H9 (cell line): ENCODE measurements at regions not wholly inside any gene's neighbourhood (a gene's known extent, or its start where the extent isn't known, plus 50 kb on each side); places are given as distances from the start of the nearest gene placed in this dataset.

ENCODE experiments used
- DNase-seq: peaks from one replicate; pipeline ENCODE4 v3.0.0-alpha.2; 2017
- H2AFZ ChIP-seq: one replicate; pipeline ENCODE4 v1.6.1; 2013; ENCODE audit warnings: mild to moderate bottlenecking, low read length, control low read depth, moderate library complexity
- H2AK5ac ChIP-seq: 2 replicates; pipeline ENCODE4 v1.6.1; 2013; ENCODE audit warnings: low read length, control low read depth, mixed read lengths; ENCODE audit not compliant: insufficient read length
- H2BK120ac ChIP-seq: one replicate; pipeline ENCODE4 v1.6.1; 2013; ENCODE audit warnings: low read depth, mild to moderate bottlenecking, low read length, control low read depth, inconsistent platforms; ENCODE audit not compliant: poor library complexity, severe bottlenecking
- H2BK12ac ChIP-seq: 2 replicates; pipeline ENCODE4 v1.6.1; 2013; ENCODE audit warnings: low read length, control low read depth, mixed read lengths, low read depth; ENCODE audit not compliant: insufficient read length
- H2BK15ac ChIP-seq: 2 replicates; pipeline ENCODE4 v1.6.1; 2013; ENCODE audit warnings: low read depth, low read length, control low read depth
- H2BK20ac ChIP-seq: one replicate; pipeline ENCODE4 v1.6.1; 2013; ENCODE audit warnings: low read depth, mild to moderate bottlenecking, low read length, control low read depth, inconsistent platforms; ENCODE audit not compliant: poor library complexity, severe bottlenecking
- H2BK5ac ChIP-seq: 2 replicates; pipeline ENCODE4 v1.6.1; 2013; ENCODE audit warnings: low read length, control low read depth, mixed read lengths; ENCODE audit not compliant: insufficient read length
- H3K14ac ChIP-seq: 2 replicates; pipeline ENCODE4 v1.6.1; 2013; ENCODE audit warnings: low read length, control low read depth; ENCODE audit not compliant: insufficient read depth
- H3K18ac ChIP-seq: 2 replicates; pipeline ENCODE4 v1.6.1; 2013; ENCODE audit warnings: low read depth, mild to moderate bottlenecking, mixed read lengths, low read length, control low read depth; ENCODE audit not compliant: insufficient read length
- H3K23ac ChIP-seq: 2 replicates; pipeline ENCODE4 v1.6.1; 2013; ENCODE audit warnings: low read length, control low read depth, mixed read lengths, low read depth; ENCODE audit not compliant: insufficient read length
- H3K23me2 ChIP-seq: 2 replicates; pipeline ENCODE4 v1.6.1; 2013; ENCODE audit warnings: low read depth, mild to moderate bottlenecking, mixed read lengths, low read length, control low read depth; ENCODE audit not compliant: insufficient read length, poor library complexity, severe bottlenecking
- H3K27ac ChIP-seq: 2 replicates; pipeline ENCODE4 v1.5.1; 2013; ENCODE audit warnings: low read length, control low read depth, mixed read lengths, low read depth; ENCODE audit not compliant: insufficient read length
- H3K27me3 ChIP-seq: 2 replicates; pipeline ENCODE4 v1.6.1; 2013; ENCODE audit warnings: low read length, control low read depth, inconsistent platforms; ENCODE audit not compliant: insufficient read depth
- H3K4ac ChIP-seq: 2 replicates; pipeline ENCODE4 v1.6.1; 2013; ENCODE audit warnings: low read depth, mild to moderate bottlenecking, control low read depth, inconsistent platforms, low read length, moderate library complexity
- H3K4me1 ChIP-seq: 2 replicates; pipeline ENCODE4 v1.6.1; 2013; ENCODE audit warnings: low read length, control low read depth, inconsistent platforms; ENCODE audit not compliant: insufficient read depth
- H3K4me2 ChIP-seq: 2 replicates; pipeline ENCODE4 v1.6.1; 2013; ENCODE audit warnings: low read length, control low read depth, mixed read lengths; ENCODE audit not compliant: insufficient read length, insufficient read depth
- H3K56ac ChIP-seq: 2 replicates; pipeline ENCODE4 v1.6.1; 2013; ENCODE audit warnings: low read depth, mild to moderate bottlenecking, mixed read lengths, low read length, control low read depth; ENCODE audit not compliant: insufficient read length
- H3K79me1 ChIP-seq: 2 replicates; pipeline ENCODE4 v1.6.1; 2013; ENCODE audit warnings: low read depth, mild to moderate bottlenecking, moderate library complexity, low read length, control low read depth, inconsistent platforms; ENCODE audit not compliant: insufficient read depth, poor library complexity, severe bottlenecking
- H3K79me2 ChIP-seq: 2 replicates; pipeline ENCODE4 v1.6.1; 2013; ENCODE audit warnings: low read length, control low read depth, inconsistent platforms; ENCODE audit not compliant: insufficient read depth
- H3K9ac ChIP-seq: 2 replicates; pipeline ENCODE4 v1.6.1; 2013; ENCODE audit warnings: low read length, control low read depth, mixed read lengths; ENCODE audit not compliant: insufficient read length; ENCODE audit errors: extremely low read depth
- H3K9me3 ChIP-seq: one replicate; pipeline ENCODE4 v1.6.1; 2013; ENCODE audit warnings: low read depth, low read length, inconsistent platforms; ENCODE audit not compliant: control insufficient read depth
- H3T11ph ChIP-seq: one replicate; pipeline ENCODE4 v1.6.1; 2013; ENCODE audit warnings: mild to moderate bottlenecking, low read length, control low read depth, inconsistent platforms
- H4K20me1 ChIP-seq: one replicate; pipeline ENCODE4 v1.6.1; 2013; ENCODE audit not compliant: control insufficient read depth, insufficient read length, insufficient read depth
- H4K5ac ChIP-seq: 2 replicates; pipeline ENCODE4 v1.6.1; 2013; ENCODE audit warnings: low read depth, mild to moderate bottlenecking, mixed read lengths, low read length, control low read depth; ENCODE audit not compliant: insufficient read length
- H4K8ac ChIP-seq: replicated peaks from 2 replicates; pipeline ENCODE4 v1.6.1; 2013; ENCODE audit warnings: low read length, control low read depth, mixed read lengths, low read depth; ENCODE audit not compliant: insufficient read length
- H4K91ac ChIP-seq: 2 replicates; pipeline ENCODE4 v1.6.1; 2013; ENCODE audit warnings: low read depth, mild to moderate bottlenecking, moderate library complexity, mixed read lengths, low read length, control low read depth; ENCODE audit not compliant: insufficient read length
- H3K27ac Mint-ChIP-seq, 3 experiments: 2 replicates in 2 of 3; 3 replicates in 1 of 3; pipeline ENCODE4 v1.8.0; 2020 to 2021; ENCODE audit warnings: mixed read lengths in 3 of 3, mild to moderate bottlenecking in 1 of 3, moderate library complexity in 1 of 3
- H3K27me3 Mint-ChIP-seq: 2 replicates; pipeline ENCODE4 v1.8.0; 2021; ENCODE audit warnings: low read depth, mild to moderate bottlenecking, moderate library complexity, mixed read lengths
- H3K36me3 Mint-ChIP-seq, 3 experiments: 2 replicates in 2 of 3; 3 replicates in 1 of 3; pipeline ENCODE4 v1.8.0; 2020 to 2021; ENCODE audit warnings: low read depth in 3 of 3, mixed read lengths in 3 of 3; ENCODE audit not compliant: insufficient read depth in 1 of 3
- H3K4me1 Mint-ChIP-seq, 2 experiments: 2 replicates each; pipeline ENCODE4 v1.8.0; 2020; ENCODE audit warnings: mixed read lengths in 2 of 2
- H3K4me3 Mint-ChIP-seq, 2 experiments: 2 replicates in 1 of 2; 3 replicates in 1 of 2; pipeline ENCODE4 v1.8.0; 2020 to 2021; ENCODE audit warnings: mild to moderate bottlenecking in 2 of 2, mixed read lengths in 2 of 2, moderate library complexity in 1 of 2
- H3K9me3 Mint-ChIP-seq, 2 experiments: 2 replicates in 1 of 2; 3 replicates in 1 of 2; pipeline ENCODE4 v1.8.0; 2020; ENCODE audit warnings: mild to moderate bottlenecking in 2 of 2, mixed read lengths in 2 of 2, moderate library complexity in 1 of 2
- WGBS: extraction: QIAGEN DNeasy Blood & Tissue Kit; methylation state at CpG from one replicate; pipeline ENCODE4 v1.1.7; 2013; ENCODE audit warnings: missing lambda C conversion rate, low lambda C conversion rate, mixed read lengths; ENCODE audit not compliant: insufficient read length; ENCODE audit errors: extremely low coverage; 5-methylcytosine and 5-hydroxymethylcytosine counted together
- TF ChIP-seq, protein P1 (sequence below): fragments of 200-600 bp; sonication (generic); conservative IDR thresholded peaks from 3 replicates; pipeline ENCODE4 v1.8.0; 2021; ENCODE audit warnings: antibody characterized with exemption, mild to moderate bottlenecking

GRCh38 chr13:56457535-56458190, 683.1 kb upstream of the PRR20A start:
- no peaks in the 10 kb centered on the region for H3K4me1 ChIP-seq
- Mint-ChIP-seq H3K27me3 (no peaks in the 10 kb centered on the region), H3K27ac (no peak overlapping the region)

More at GRCh38 chr13:56457535-56458190, 683.1 kb upstream of the PRR20A start:
- Histone ChIP-seq H3K18ac (no peak overlapping the region), H3K14ac (no peak overlapping the region), H4K5ac (no peak overlapping the region), H3K79me2 (no peaks in the 10 kb centered on the region), H3K9me3 (no peaks in the 10 kb centered on the region), H3K56ac (no peak overlapping the region), H2BK5ac (no peak overlapping the region), H3K9ac (no peak overlapping the region), H3K23me2 (no peaks in the 10 kb centered on the region), H3K4ac (no peak overlapping the region), H3K27ac (no peak overlapping the region), H2BK12ac (no peak overlapping the region), H2BK15ac (no peak overlapping the region), H3T11ph (no peak overlapping the region), H3K4me2 (no peak overlapping the region), H3K27me3 (no peaks in the 10 kb centered on the region), H2AK5ac (no peak overlapping the region), H2AFZ (no peak overlapping the region), H4K8ac (no peak overlapping the region), H2BK20ac (no peak overlapping the region), H4K91ac (no peak overlapping the region), H4K20me1 (no peaks in the 10 kb centered on the region), H3K79me1 (no peaks in the 10 kb centered on the region), H2BK120ac (no peak overlapping the region), H3K23ac (no peak overlapping the region)
- no CpG with 5 or more reads among the region's 7 CpGs for WGBS
- Mint-ChIP-seq H3K36me3 (peaks cover 0 to 4% (median 0%) of the 10 kb centered on the region in 3 experiments; a peak in 2 of 7 replicates), H3K4me3 (no peak overlapping the region), H3K4me1 (no peaks in the 10 kb centered on the region), H3K9me3 (peaks cover 2 to 7% of the 10 kb centered on the region in 2 experiments; a peak in 3 of 5 replicates)
- DNase-seq = no peak
- TF ChIP-seq, protein P1, sequence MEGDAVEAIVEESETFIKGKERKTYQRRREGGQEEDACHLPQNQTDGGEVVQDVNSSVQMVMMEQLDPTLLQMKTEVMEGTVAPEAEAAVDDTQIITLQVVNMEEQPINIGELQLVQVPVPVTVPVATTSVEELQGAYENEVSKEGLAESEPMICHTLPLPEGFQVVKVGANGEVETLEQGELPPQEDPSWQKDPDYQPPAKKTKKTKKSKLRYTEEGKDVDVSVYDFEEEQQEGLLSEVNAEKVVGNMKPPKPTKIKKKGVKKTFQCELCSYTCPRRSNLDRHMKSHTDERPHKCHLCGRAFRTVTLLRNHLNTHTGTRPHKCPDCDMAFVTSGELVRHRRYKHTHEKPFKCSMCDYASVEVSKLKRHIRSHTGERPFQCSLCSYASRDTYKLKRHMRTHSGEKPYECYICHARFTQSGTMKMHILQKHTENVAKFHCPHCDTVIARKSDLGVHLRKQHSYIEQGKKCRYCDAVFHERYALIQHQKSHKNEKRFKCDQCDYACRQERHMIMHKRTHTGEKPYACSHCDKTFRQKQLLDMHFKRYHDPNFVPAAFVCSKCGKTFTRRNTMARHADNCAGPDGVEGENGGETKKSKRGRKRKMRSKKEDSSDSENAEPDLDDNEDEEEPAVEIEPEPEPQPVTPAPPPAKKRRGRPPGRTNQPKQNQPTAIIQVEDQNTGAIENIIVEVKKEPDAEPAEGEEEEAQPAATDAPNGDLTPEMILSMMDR = no peak
